Lower leg skin (tissue), 4 donors: ENCODE measurements at regions not wholly inside any gene's neighbourhood (a gene's known extent, or its start where the extent isn't known, plus 50 kb on each side); places are given as distances from the start of the nearest gene placed in this dataset.

ENCODE experiments used
- DNase-seq, 2 donors: peaks; one replicate each; pipeline ENCODE4 v3.0.0-alpha.2; 2019; ENCODE audit warnings: low spot score in 2 of 2
- H3K4me3 ChIP-seq: fragments of 200-600 bp; sonication (generic); 2 replicates; pipeline ENCODE4 v1.5.1; 2017; ENCODE audit warnings: mild to moderate bottlenecking, low read depth; ENCODE audit not compliant: poor library complexity, severe bottlenecking
- CTCF ChIP-seq, 3 donors: fragments of 450-650 bp; IDR thresholded peaks; one replicate each; pipeline ENCODE4 v1.5.1; 2016; ENCODE audit warnings: antibody characterized with exemption in 3 of 3, mild to moderate bottlenecking in 3 of 3, moderate library complexity in 2 of 3
- POLR2A ChIP-seq, 2 donors: fragments of 450-650 bp; IDR thresholded peaks; one replicate each; pipeline ENCODE4 v1.6.1; 2016 to 2017; ENCODE audit warnings: antibody characterized with exemption in 2 of 2, mild to moderate bottlenecking in 1 of 2, moderate library complexity in 1 of 2
- WGBS, 2 donors: methylation state at CpG; one replicate each; pipeline ENCODE4 v1.1.5; 2018; 5-methylcytosine and 5-hydroxymethylcytosine counted together
- intact Hi-C: fragments of 100-400 bp; cut with DNase I; formaldehyde crosslinking; loops from one replicate; pipeline ENCODE4 v1.15.0; 2023; ENCODE audit warnings: low total_unique reads

GRCh38 chr16:56093055-56093454 lies 98.2 kb upstream of the GNAO1 start:
- 66 to 81% methylated on average over 2 of the region's 2 CpGs for WGBS, 2 donors
- H3K4me3 ChIP-seq = no peak overlapping the region
- intact Hi-C loops = no loop called here
- no peak for TF ChIP-seq POLR2A (IDR thresholded peaks at IDR 0.05)
- no peak for TF ChIP-seq CTCF (IDR thresholded peaks at IDR 0.05)
- DNase-seq = peak in 1 of 2 donors; percentile 26

GRCh38 chr16:56090076-56090475 lies 101.2 kb upstream of the GNAO1 start:
- DNase-seq = peak in 1 of 2 donors; percentile 32
- no peak overlapping the region for H3K4me3 ChIP-seq
- intact Hi-C loops = no loop called here
- 78 to 82% methylated on average over 2 of the region's 2 CpGs for WGBS, 2 donors
- no peak for TF ChIP-seq CTCF (IDR thresholded peaks at IDR 0.05)
- TF ChIP-seq POLR2A (IDR thresholded peaks at IDR 0.05) = no peak

- TF ChIP-seq CTCF (IDR thresholded peaks at IDR 0.05) = no peak
- TF ChIP-seq POLR2A (IDR thresholded peaks at IDR 0.05) = no peak
- H3K4me3 ChIP-seq = no peak overlapping the region
- WGBS, 2 donors = 85 to 88% methylated on average over 6 of the region's 6 CpGs
- intact Hi-C loops = no loop called here
- peak in 1 of 2 donors; percentile 52 for DNase-seq
These were observed 103.7 kb upstream of the GNAO1 start for GRCh38 chr16:56087626-56088025.

- no peak for TF ChIP-seq POLR2A (IDR thresholded peaks at IDR 0.05)
- no peak for TF ChIP-seq CTCF (IDR thresholded peaks at IDR 0.05)
- peak in 1 of 2 donors; percentile 37 for DNase-seq
- intact Hi-C loops = no loop called here
- no peak overlapping the region for H3K4me3 ChIP-seq
- 100% methylated on average over 2 of the region's 2 CpGs for WGBS, 2 donors
These were observed 109.9 kb upstream of the GNAO1 start for GRCh38 chr16:56081371-56081770.

GRCh38 chr16:56075732-56076388 lies 115.4 kb upstream of the GNAO1 start:
- peak in 1 of 2 donors; percentile 18 for DNase-seq
- 58 to 63% methylated on average over 11 of the region's 11 CpGs for WGBS, 2 donors
- intact Hi-C loops = no loop called here
- no peak for TF ChIP-seq CTCF (IDR thresholded peaks at IDR 0.05)
- H3K4me3 ChIP-seq = no peak overlapping the region

GRCh38 chr16:56073508-56073907 lies 117.8 kb upstream of the GNAO1 start:
- DNase-seq = peak in 1 of 2 donors; percentile 32
- intact Hi-C loops = no loop called here
- 75 to 79% methylated on average over 4 of the region's 4 CpGs for WGBS, 2 donors
- H3K4me3 ChIP-seq = no peak overlapping the region
- no peak for TF ChIP-seq POLR2A (IDR thresholded peaks at IDR 0.05)
- TF ChIP-seq CTCF (IDR thresholded peaks at IDR 0.05) = no peak
